Uterus (tissue), 3 donors: ENCODE measurements at regions not wholly inside any gene's neighbourhood (a gene's known extent, or its start where the extent isn't known, plus 50 kb on each side); places are given as distances from the start of the nearest gene placed in this dataset.

Experiments used
- DNase-seq, 2 donors: peaks; one replicate each; pipeline ENCODE4 v3.0.0-alpha.2; 2019 to 2020
- H3K27ac ChIP-seq, 2 donors: fragments of 200-600 bp; sonication (generic); 1 replicate in 1 of 2; 2 replicates in 1 of 2; pipeline ENCODE4 v1.5.1; 2016 to 2018
- H3K27me3 ChIP-seq, 2 donors: fragments of 200-600 bp; sonication (generic); one replicate each; pipeline ENCODE4 v1.5.1; 2018 to 2019; ENCODE audit warnings: control low read depth in 1 of 2
- H3K36me3 ChIP-seq, 2 donors: fragments of 200-600 bp; sonication (generic); one replicate each; pipeline ENCODE4 v1.5.1; 2019; ENCODE audit warnings: control low read depth in 1 of 2
- H3K4me1 ChIP-seq, 2 donors: fragments of 200-600 bp; sonication (generic); one replicate each; pipeline ENCODE4 v1.5.1; 2018 to 2019; ENCODE audit warnings: control low read depth in 1 of 2
- H3K4me3 ChIP-seq, 2 donors: fragments of 200-600 bp; sonication (generic); 1 replicate in 1 of 2; 2 replicates in 1 of 2; pipeline ENCODE4 v1.5.1; 2018 to 2019; ENCODE audit warnings: mild to moderate bottlenecking in 1 of 2
- H3K9me3 ChIP-seq, 2 donors: fragments of 200-600 bp; sonication (generic); one replicate each; pipeline ENCODE4 v1.5.1; 2019; ENCODE audit warnings: control low read depth in 1 of 2
- CTCF ChIP-seq, 4 experiments: fragments of 200-600 bp in 2 of 4; fragments of 450-650 bp in 2 of 4; sonication (generic) in 2 of 4; IDR thresholded peaks; one replicate each; pipeline ENCODE4 v1.5.1; 2016 to 2019; ENCODE audit warnings: antibody characterized with exemption in 4 of 4, mild to moderate bottlenecking in 2 of 4, moderate library complexity in 1 of 4
- POLR2A ChIP-seq, 2 donors: fragments of 450-650 bp; IDR thresholded peaks; one replicate each; pipeline ENCODE4 v1.6.1; 2016; ENCODE audit warnings: antibody characterized with exemption in 2 of 2, mild to moderate bottlenecking in 1 of 2, moderate library complexity in 1 of 2
- intact Hi-C: fragments of 100-400 bp; cut with DNase I; formaldehyde crosslinking; loops from one replicate; pipeline ENCODE4 v1.15.1; 2023; ENCODE audit warnings: low total_unique reads
- donor health status: DM: yes; HTN: yes; CAD: no.

GRCh38 chr5:152092580-152092979 lies 167.9 kb upstream of the GLRA1 start:
- intact Hi-C loops: no loop called here
- DNase-seq: no peak
- H3K36me3 ChIP-seq: no peaks in the 10 kb centered on the region
- H3K27me3 ChIP-seq: no peaks in the 10 kb centered on the region
- H3K27ac ChIP-seq: no peak overlapping the region
- no peaks in the 10 kb centered on the region for H3K9me3 ChIP-seq
- no peak overlapping the region for H3K4me3 ChIP-seq
- TF ChIP-seq CTCF (IDR thresholded peaks at IDR 0.05): no peak
- no peak for TF ChIP-seq POLR2A (IDR thresholded peaks at IDR 0.05)
- no peaks in the 10 kb centered on the region for H3K4me1 ChIP-seq

- TF ChIP-seq CTCF (IDR thresholded peaks at IDR 0.05) (no peak), POLR2A (IDR thresholded peaks at IDR 0.05) (no peak)
- DNase-seq: no peak
- Histone ChIP-seq H3K4me3 (no peak overlapping the region), H3K27ac (no peak overlapping the region), H3K4me1 (no peaks in the 10 kb centered on the region), H3K27me3 (no peaks in the 10 kb centered on the region), H3K9me3 (no peaks in the 10 kb centered on the region), H3K36me3 (no peaks in the 10 kb centered on the region)
- intact Hi-C loops: no loop called here
Measured at GRCh38 chr5:152089644-152090043, 165.0 kb upstream of the GLRA1 start.

GRCh38 chr5:152086668-152087067 lies 162.0 kb upstream of the GLRA1 start:
- intact Hi-C loops: no loop called here
- Histone ChIP-seq H3K9me3 (no peaks in the 10 kb centered on the region), H3K27me3 (no peaks in the 10 kb centered on the region), H3K4me3 (no peak overlapping the region), H3K36me3 (no peaks in the 10 kb centered on the region), H3K27ac (no peak overlapping the region), H3K4me1 (no peaks in the 10 kb centered on the region)
- DNase-seq: no peak
- TF ChIP-seq POLR2A (IDR thresholded peaks at IDR 0.05) (no peak), CTCF (IDR thresholded peaks at IDR 0.05) (no peak)

GRCh38 chr5:152084476-152084875 lies 159.8 kb upstream of the GLRA1 start:
- Histone ChIP-seq H3K9me3 (no peaks in the 10 kb centered on the region), H3K36me3 (no peaks in the 10 kb centered on the region), H3K27me3 (no peaks in the 10 kb centered on the region), H3K4me3 (no peak overlapping the region), H3K27ac (no peak overlapping the region), H3K4me1 (no peaks in the 10 kb centered on the region)
- no peak for DNase-seq
- intact Hi-C loops: no loop called here
- TF ChIP-seq CTCF (IDR thresholded peaks at IDR 0.05) (no peak), POLR2A (IDR thresholded peaks at IDR 0.05) (no peak)

GRCh38 chr5:152083231-152083630 lies 158.6 kb upstream of the GLRA1 start:
- no peak for DNase-seq
- H3K27ac ChIP-seq: no peak overlapping the region
- no peaks in the 10 kb centered on the region for H3K9me3 ChIP-seq
- no peaks in the 10 kb centered on the region for H3K36me3 ChIP-seq
- no peaks in the 10 kb centered on the region for H3K4me1 ChIP-seq
- no peaks in the 10 kb centered on the region for H3K27me3 ChIP-seq
- no peak overlapping the region for H3K4me3 ChIP-seq
- intact Hi-C loops: no loop called here
- TF ChIP-seq CTCF (IDR thresholded peaks at IDR 0.05) (no peak), POLR2A (IDR thresholded peaks at IDR 0.05) (no peak)
